Thyroid gland (tissue), 4 donors: ENCODE measurements at regions not wholly inside any gene's neighbourhood (a gene's known extent, or its start where the extent isn't known, plus 50 kb on each side); places are given as distances from the start of the nearest gene placed in this dataset.
A peak's percentile ranks its signal among the peaks of the same experiment; 100 is the strongest.

Experiments
- DNase-seq, 2 donors: peaks; one replicate each; pipeline ENCODE4 v3.0.0-alpha.2; 2019
- H3K27ac ChIP-seq, 3 donors: fragments of 200-600 bp; sonication (generic); 1 replicate in 2 of 3; 2 replicates in 1 of 3; pipeline ENCODE4 v1.5.1; 2016 to 2019; ENCODE audit warnings: mild to moderate bottlenecking in 1 of 3, moderate library complexity in 1 of 3
- H3K27me3 ChIP-seq: fragments of 200-600 bp; sonication (generic); one replicate; pipeline ENCODE4 v1.5.1; 2019
- H3K36me3 ChIP-seq, 2 donors: fragments of 200-600 bp; sonication (generic); one replicate each; pipeline ENCODE4 v1.5.1; 2016 to 2019
- H3K4me1 ChIP-seq, 2 donors: fragments of 200-600 bp; sonication (generic); one replicate each; pipeline ENCODE4 v1.5.1; 2017 to 2019
- H3K4me3 ChIP-seq, 3 donors: fragments of 200-600 bp; sonication (generic); replicated peaks in 1 of 3; 1 replicate in 2 of 3; 2 replicates in 1 of 3; pipeline ENCODE4 v1.5.1; 2016; ENCODE audit warnings: mild to moderate bottlenecking in 1 of 3
- H3K9me3 ChIP-seq: fragments of 200-600 bp; sonication (generic); one replicate; pipeline ENCODE4 v1.5.1; 2017
- CTCF ChIP-seq, 6 experiments: fragments of 200-600 bp in 3 of 6; fragments of 450-650 bp in 3 of 6; sonication (generic) in 3 of 6; IDR thresholded peaks; one replicate each; pipeline ENCODE4 v1.5.1; 2016 to 2019; ENCODE audit warnings: antibody characterized with exemption in 6 of 6, mild to moderate bottlenecking in 2 of 6, inconsistent platforms in 1 of 6, moderate library complexity in 1 of 6
- POLR2A ChIP-seq, 2 donors: fragments of 450-650 bp; IDR thresholded peaks; one replicate each; pipeline ENCODE4 v1.6.1; 2017; ENCODE audit warnings: antibody characterized with exemption in 2 of 2, mild to moderate bottlenecking in 2 of 2, moderate library complexity in 1 of 2
- WGBS, 2 donors: methylation state at CpG; one replicate each; pipeline ENCODE4 v1.1.5; 2017; 5-methylcytosine and 5-hydroxymethylcytosine counted together
- intact Hi-C: fragments of 100-400 bp; cut with DNase I; formaldehyde crosslinking; loops from one replicate; pipeline ENCODE4 v1.15.1; 2023

DNA sequence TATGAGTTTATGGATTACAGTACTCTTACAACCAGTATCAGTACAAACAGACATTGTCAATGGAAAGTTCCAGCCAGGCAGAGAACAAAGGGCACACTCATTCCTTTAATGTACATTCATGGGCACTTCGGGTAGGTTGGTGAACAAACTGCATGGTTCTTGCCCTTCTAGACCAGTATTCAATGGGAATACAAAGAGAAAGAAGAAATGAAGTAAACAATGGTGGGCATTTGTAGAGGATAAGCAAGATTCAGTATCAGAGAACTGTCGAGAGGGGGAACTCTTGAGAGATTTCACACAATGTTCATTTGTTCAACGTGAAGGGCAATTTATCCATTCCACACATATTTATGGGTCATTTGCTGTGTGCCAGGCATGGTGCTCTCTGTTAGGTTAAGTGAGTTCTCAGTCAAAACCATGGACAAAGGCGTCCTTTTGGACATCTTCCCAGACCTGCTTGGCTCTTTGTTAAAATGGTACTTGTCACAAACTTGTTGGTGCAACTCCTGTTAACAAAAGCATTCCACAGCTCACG lies 714.8 kb downstream of the DHX35 start:
- 26 to 31% methylated on average over 5 of the region's 5 CpGs for WGBS, 2 donors
- Histone ChIP-seq H3K9me3 (no peaks in the 10 kb centered on the region), H3K4me1 (no peaks in the 10 kb centered on the region), H3K4me3 (no peak overlapping the region), H3K27ac (no peak overlapping the region), H3K27me3 (no peaks in the 10 kb centered on the region), H3K36me3 (no peaks in the 10 kb centered on the region)
- intact Hi-C loops: no loop called here
- DNase-seq: peak; percentile 5 to 6
- TF ChIP-seq CTCF (IDR thresholded peaks at IDR 0.05): peak in 1 of 6 experiments; percentile 14
- no peak for TF ChIP-seq POLR2A (IDR thresholded peaks at IDR 0.05)

- Histone ChIP-seq H3K27ac (no peak overlapping the region), H3K27me3 (no peaks in the 10 kb centered on the region), H3K4me1 (no peaks in the 10 kb centered on the region), H3K4me3 (no peak overlapping the region), H3K9me3 (no peaks in the 10 kb centered on the region), H3K36me3 (no peaks in the 10 kb centered on the region)
- WGBS, 2 donors: 93 to 95% methylated on average over 6 of the region's 6 CpGs
- intact Hi-C loops: no loop called here
- DNase-seq: no peak
- TF ChIP-seq CTCF (IDR thresholded peaks at IDR 0.05) (no peak), POLR2A (IDR thresholded peaks at IDR 0.05) (no peak)
Measured at GRCh38 chr20:39676241-39676640, 714.1 kb downstream of the DHX35 start.

GRCh38 chr20:39674842-39675241 lies 712.7 kb downstream of the DHX35 start:
- WGBS, 2 donors: 70 to 80% methylated on average over 2 of the region's 2 CpGs
- no peaks in the 10 kb centered on the region for H3K9me3 ChIP-seq
- TF ChIP-seq POLR2A (IDR thresholded peaks at IDR 0.05): no peak
- TF ChIP-seq CTCF (IDR thresholded peaks at IDR 0.05): no peak
- no peaks in the 10 kb centered on the region for H3K27me3 ChIP-seq
- DNase-seq: no peak
- H3K4me3 ChIP-seq: no peak overlapping the region
- no peaks in the 10 kb centered on the region for H3K36me3 ChIP-seq
- intact Hi-C loops: no loop called here
- H3K4me1 ChIP-seq: no peaks in the 10 kb centered on the region
- H3K27ac ChIP-seq: no peak overlapping the region

DNA sequence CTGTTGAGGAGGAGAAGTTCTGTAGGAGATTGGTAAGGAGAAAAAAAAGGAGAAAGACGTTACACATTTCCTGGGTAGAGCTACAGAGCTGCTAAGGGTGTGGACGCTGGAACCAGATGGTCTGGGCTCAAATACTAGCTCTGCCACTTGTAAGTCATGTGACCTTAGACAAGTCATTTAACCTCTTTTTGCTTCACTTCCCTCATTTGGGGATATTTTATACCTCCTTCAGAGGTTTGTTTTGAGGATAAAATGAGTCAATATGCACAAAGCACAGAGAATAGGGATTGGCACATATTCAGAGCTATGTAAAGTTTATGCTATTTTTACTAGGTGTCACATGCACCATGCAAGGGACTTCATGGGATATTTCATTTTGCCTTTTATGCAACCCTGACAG lies 708.8 kb downstream of the DHX35 start:
- Histone ChIP-seq H3K27me3 (no peaks in the 10 kb centered on the region), H3K27ac (no peak overlapping the region), H3K4me1 (no peaks in the 10 kb centered on the region), H3K9me3 (no peaks in the 10 kb centered on the region), H3K36me3 (no peaks in the 10 kb centered on the region), H3K4me3 (no peak overlapping the region)
- intact Hi-C loops: no loop called here
- TF ChIP-seq POLR2A (IDR thresholded peaks at IDR 0.05) (no peak), CTCF (IDR thresholded peaks at IDR 0.05) (no peak)
- WGBS, 2 donors: 50 to 51% methylated on average over 2 of the region's 2 CpGs
- no peak for DNase-seq

- DNase-seq: no peak
- Histone ChIP-seq H3K4me3 (no peak overlapping the region), H3K27ac (no peak overlapping the region), H3K4me1 (no peaks in the 10 kb centered on the region), H3K9me3 (no peaks in the 10 kb centered on the region), H3K27me3 (no peaks in the 10 kb centered on the region), H3K36me3 (no peaks in the 10 kb centered on the region)
- intact Hi-C loops: no loop called here
- no peak for TF ChIP-seq POLR2A (IDR thresholded peaks at IDR 0.05)
- 78 to 87% methylated on average over 2 of the region's 2 CpGs for WGBS, 2 donors
Measured at GRCh38 chr20:39669659-39670058, 707.5 kb downstream of the DHX35 start.

GRCh38 chr20:39668038-39668437 lies 705.9 kb downstream of the DHX35 start:
- Histone ChIP-seq H3K36me3 (no peaks in the 10 kb centered on the region), H3K4me1 (no peaks in the 10 kb centered on the region), H3K27me3 (no peaks in the 10 kb centered on the region), H3K9me3 (no peaks in the 10 kb centered on the region), H3K27ac (no peak overlapping the region), H3K4me3 (no peak overlapping the region)
- intact Hi-C loops: no loop called here
- WGBS, 2 donors: 76 to 87% methylated on average over 3 of the region's 3 CpGs
- DNase-seq: no peak
- TF ChIP-seq POLR2A (IDR thresholded peaks at IDR 0.05) (no peak), CTCF (IDR thresholded peaks at IDR 0.05) (no peak)
